PC-3 (cell line): ENCODE measurements at regions not wholly inside any gene's neighbourhood (a gene's known extent, or its start where the extent isn't known, plus 50 kb on each side); places are given as distances from the start of the nearest gene placed in this dataset.

Experiments used
- ATAC-seq: fragments of 200-7000 bp; cut with Tn5 transposase; 2 replicates; pipeline ENCODE4 v1.9.1; 2020; ENCODE audit warnings: mild to moderate bottlenecking, moderate library complexity
- BruUV-seq: library from RNA; stranded (reverse); fragments of 400-500 nt; replicated peaks from 2 replicates; lab custom pipeline; 2021; lab: Mats Ljungman, UMichigan
- CTCF ChIA-PET: fragments of 300-600 bp; sonication (Branson Sonifier 250); formaldehyde crosslinking; loops from one replicate; lab custom pipeline; 2022; ENCODE audit warnings: antibody characterized with exemption; lab: Charles Lee
- POLR2A ChIA-PET: fragments of 300-600 bp; sonication (Branson Sonifier 250); formaldehyde crosslinking; loops from one replicate; lab custom pipeline; 2022; ENCODE audit warnings: antibody characterized with exemption; ENCODE audit not compliant: unreplicated experiment; lab: Charles Lee
- DNase-seq: peaks from one replicate; pipeline ENCODE4 v3.0.0-alpha.2; 2015
- H2AFZ ChIP-seq: fragments of 300-600 bp; sonication (generic); 2 replicates; pipeline ENCODE4 v1.6.0; 2016; ENCODE audit warnings: antibody characterized with exemption, low read length
- H3F3A ChIP-seq: fragments of 300-600 bp; sonication (generic); one replicate; pipeline ENCODE4 v1.6.0; 2017; ENCODE audit warnings: antibody characterized with exemption, low read length, control low read depth, mild to moderate bottlenecking; ENCODE audit not compliant: unreplicated experiment
- H3K27ac ChIP-seq: fragments of 300-600 bp; sonication (generic); 2 replicates; pipeline ENCODE4 v1.5.1; 2016; ENCODE audit warnings: mild to moderate bottlenecking, low read length
- H3K27me3 ChIP-seq: fragments of 300-600 bp; sonication (generic); 2 replicates; pipeline ENCODE4 v1.6.1; 2016; ENCODE audit warnings: low read length, mixed read lengths
- H3K36me3 ChIP-seq: fragments of 300-600 bp; sonication (generic); 2 replicates; pipeline ENCODE4 v1.6.1; 2016; ENCODE audit warnings: low read depth, mixed run types, low read length, mixed read lengths
- H3K4me1 ChIP-seq: fragments of 300-600 bp; sonication (generic); 2 replicates; pipeline ENCODE4 v1.5.1; 2016; ENCODE audit warnings: low read length; ENCODE audit not compliant: insufficient read depth
- H3K4me2 ChIP-seq: fragments of 300-600 bp; sonication (generic); 2 replicates; pipeline ENCODE4 v1.6.0; 2016; ENCODE audit warnings: low read length
- H3K4me3 ChIP-seq: fragments of 300-600 bp; sonication (generic); 2 replicates; pipeline ENCODE4 v1.5.1; 2016; ENCODE audit warnings: mild to moderate bottlenecking, low read length, mixed read lengths
- H3K79me2 ChIP-seq: fragments of 300-600 bp; sonication (generic); 2 replicates; pipeline ENCODE4 v1.6.1; 2017; ENCODE audit warnings: low read length, mixed read lengths
- H3K9ac ChIP-seq: fragments of 300-600 bp; sonication (generic); 2 replicates; pipeline ENCODE4 v1.6.0; 2016; ENCODE audit warnings: mild to moderate bottlenecking, low read length
- H3K9me2 ChIP-seq: fragments of 300-600 bp; sonication (generic); replicated peaks from 2 replicates; pipeline ENCODE4 v1.6.1; 2016; ENCODE audit warnings: mixed run types, low read length, mixed read lengths
- H3K9me3 ChIP-seq: fragments of 300-600 bp; sonication (generic); 2 replicates; pipeline ENCODE4 v1.6.1; 2016; ENCODE audit warnings: low read length, mixed read lengths
- H4K20me1 ChIP-seq: fragments of 300-600 bp; sonication (generic); 2 replicates; pipeline ENCODE4 v1.6.1; 2016; ENCODE audit warnings: low read length, mixed read lengths
- EZH2 ChIP-seq: fragments of 300-600 bp; sonication (generic); IDR thresholded peaks from one replicate; pipeline ENCODE4 v1.6.1; 2017; ENCODE audit warnings: antibody characterized with exemption, mild to moderate bottlenecking, low read length; ENCODE audit not compliant: unreplicated experiment
- EZH2phosphoT487 ChIP-seq: fragments of 300-600 bp; sonication (generic); IDR thresholded peaks from 2 replicates; pipeline ENCODE4 v1.6.1; 2018; ENCODE audit warnings: mild to moderate bottlenecking, antibody characterized with exemption, low read length, borderline replicate concordance
- intact Hi-C: fragments of 100-400 bp; cut with micrococcal nuclease; formaldehyde crosslinking; loops from 2 replicates; pipeline ENCODE4 v1.9.0; 2023
- TF ChIP-seq, protein P1 (sequence below): fragments of 300-600 bp; sonication (generic); conservative IDR thresholded peaks from 2 replicates; pipeline ENCODE4 v1.5.1; 2017; ENCODE audit warnings: antibody characterized with exemption, low read depth, mild to moderate bottlenecking, low read length

GRCh38 chr2:8538931-8539621, 142.8 kb upstream of the ID2 start:
- H3K9me2 ChIP-seq, result no peaks in the 10 kb centered on the region
- H4K20me1 ChIP-seq, result no peaks in the 10 kb centered on the region
- DNase-seq (no peak), ATAC-seq (no peak)
- H3F3A ChIP-seq, result no peaks in the 10 kb centered on the region
- no peak overlapping the region for H3K9ac ChIP-seq
- no peaks in the 10 kb centered on the region for H3K9me3 ChIP-seq
- intact Hi-C loops, result no loop called here
- CTCF ChIA-PET, result no interaction called here
- H3K79me2 ChIP-seq, result no peaks in the 10 kb centered on the region
- H3K4me1 ChIP-seq, result peaks cover 47% of the 10 kb centered on the region
- no peaks in the 10 kb centered on the region for H3K27me3 ChIP-seq
- BruUV-seq, result no TSS peak
- no peaks in the 10 kb centered on the region for H3K36me3 ChIP-seq
- no peak for TF ChIP-seq EZH2
- H3K4me2 ChIP-seq, result peak overlapping the region; percentile 66
- H2AFZ ChIP-seq, result no peak overlapping the region
- no peak overlapping the region for H3K4me3 ChIP-seq
- peak overlapping the region; percentile 51 for H3K27ac ChIP-seq
- POLR2A ChIA-PET, result no interaction called here

- Histone ChIP-seq H3K4me2 (peak overlapping the region; percentile 66), H3K4me1 (peaks cover 49% of the 10 kb centered on the region), H3K79me2 (no peaks in the 10 kb centered on the region), H4K20me1 (no peaks in the 10 kb centered on the region), H3K27me3 (no peaks in the 10 kb centered on the region), H2AFZ (peak overlapping the region; percentile 50; the same call in 1 of the 2 replicates), H3F3A (no peaks in the 10 kb centered on the region), H3K36me3 (no peaks in the 10 kb centered on the region), H3K9me3 (no peaks in the 10 kb centered on the region), H3K27ac (peak overlapping the region; percentile 70), H3K4me3 (no peak overlapping the region), H3K9ac (peak overlapping the region; percentile 21; the same call in 1 of the 2 replicates), H3K9me2 (no peaks in the 10 kb centered on the region)
- DNase-seq, result peak; percentile 94
- CTCF ChIA-PET, result no interaction called here
- peak; percentile 55 for ATAC-seq
- intact Hi-C loops, result no loop called here
- no TSS peak for BruUV-seq
- no peak for TF ChIP-seq EZH2
- TF ChIP-seq, protein P1, sequence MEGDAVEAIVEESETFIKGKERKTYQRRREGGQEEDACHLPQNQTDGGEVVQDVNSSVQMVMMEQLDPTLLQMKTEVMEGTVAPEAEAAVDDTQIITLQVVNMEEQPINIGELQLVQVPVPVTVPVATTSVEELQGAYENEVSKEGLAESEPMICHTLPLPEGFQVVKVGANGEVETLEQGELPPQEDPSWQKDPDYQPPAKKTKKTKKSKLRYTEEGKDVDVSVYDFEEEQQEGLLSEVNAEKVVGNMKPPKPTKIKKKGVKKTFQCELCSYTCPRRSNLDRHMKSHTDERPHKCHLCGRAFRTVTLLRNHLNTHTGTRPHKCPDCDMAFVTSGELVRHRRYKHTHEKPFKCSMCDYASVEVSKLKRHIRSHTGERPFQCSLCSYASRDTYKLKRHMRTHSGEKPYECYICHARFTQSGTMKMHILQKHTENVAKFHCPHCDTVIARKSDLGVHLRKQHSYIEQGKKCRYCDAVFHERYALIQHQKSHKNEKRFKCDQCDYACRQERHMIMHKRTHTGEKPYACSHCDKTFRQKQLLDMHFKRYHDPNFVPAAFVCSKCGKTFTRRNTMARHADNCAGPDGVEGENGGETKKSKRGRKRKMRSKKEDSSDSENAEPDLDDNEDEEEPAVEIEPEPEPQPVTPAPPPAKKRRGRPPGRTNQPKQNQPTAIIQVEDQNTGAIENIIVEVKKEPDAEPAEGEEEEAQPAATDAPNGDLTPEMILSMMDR, result peak; percentile 54
- TF ChIP-seq EZH2phosphoT487, result no peak
- POLR2A ChIA-PET, result interaction anchor here (0.7 kb wide), 1 partner anchor 391 kb away, joined by 4 read pairs; no protein-coding TSS in a partner anchor
These were observed 141.9 kb upstream of the ID2 start for GRCh38 chr2:8539743-8540551.

DNA sequence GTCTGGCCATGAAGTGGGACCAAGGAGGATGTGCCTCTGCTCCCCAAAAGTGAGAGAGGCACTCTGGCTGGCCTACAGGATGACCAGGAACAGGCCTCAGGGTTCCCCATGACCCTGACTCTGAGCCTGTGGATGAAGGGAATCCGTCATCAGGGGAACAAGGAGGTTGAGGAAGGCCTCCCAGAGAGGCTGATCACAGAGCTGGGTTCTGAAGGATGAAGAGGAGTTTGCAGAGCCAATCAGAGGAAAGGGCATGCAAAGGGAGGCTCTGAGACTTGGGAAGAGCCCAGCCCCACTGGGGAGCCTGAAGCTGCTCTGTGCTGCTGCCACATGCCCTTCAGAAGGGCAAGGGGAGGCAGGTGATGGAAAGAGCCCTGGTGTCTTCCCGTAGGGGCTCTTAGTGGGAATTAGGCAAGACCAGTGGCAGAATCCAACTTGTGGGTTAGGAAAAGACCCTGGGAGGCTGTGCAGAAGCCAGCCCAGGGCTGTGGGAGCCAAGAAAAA, 141.3 kb upstream of the ID2 start:
- ChIA-PET CTCF (no interaction called here), POLR2A (no interaction called here)
- Histone ChIP-seq H3F3A (no peaks in the 10 kb centered on the region), H3K9ac (peak overlapping the region; percentile 21; the same call in 1 of the 2 replicates), H3K9me3 (no peaks in the 10 kb centered on the region), H3K4me2 (peak overlapping the region; percentile 43; the same call in 1 of the 2 replicates), H3K4me1 (peaks cover 49% of the 10 kb centered on the region), H3K27ac (peak overlapping the region; percentile 70), H3K4me3 (no peak overlapping the region), H4K20me1 (no peaks in the 10 kb centered on the region), H3K9me2 (no peaks in the 10 kb centered on the region), H3K79me2 (no peaks in the 10 kb centered on the region), H3K36me3 (no peaks in the 10 kb centered on the region), H2AFZ (no peak overlapping the region), H3K27me3 (no peaks in the 10 kb centered on the region)
- TF ChIP-seq EZH2 (no peak), EZH2phosphoT487 (no peak)
- TF ChIP-seq, protein P1, result no peak
- DNase-seq (no peak), ATAC-seq (no peak)
- no TSS peak for BruUV-seq
- intact Hi-C loops, result no loop called here
